MM.1S (cell line): ENCODE measurements at regions not wholly inside any gene's neighbourhood (a gene's known extent, or its start where the extent isn't known, plus 50 kb on each side); places are given as distances from the start of the nearest gene placed in this dataset.

Source experiments
- DNase-seq: peaks from one replicate; pipeline ENCODE4 v3.0.0-alpha.2; 2015
- H2AFZ ChIP-seq: fragments of 300-600 bp; sonication (generic); 2 replicates; pipeline ENCODE4 v1.6.0; 2016; ENCODE audit warnings: antibody characterized with exemption, low read length
- H3F3A ChIP-seq: fragments of 300-600 bp; sonication (generic); 2 replicates; pipeline ENCODE4 v1.6.1; 2016; ENCODE audit warnings: mild to moderate bottlenecking, antibody characterized with exemption, low read length, moderate library complexity, mixed read lengths; ENCODE audit not compliant: insufficient read depth
- H3K27ac ChIP-seq: fragments of 300-600 bp; sonication (generic); 2 replicates; pipeline ENCODE4 v1.5.1; 2016; ENCODE audit warnings: mild to moderate bottlenecking, low read length
- H3K27me3 ChIP-seq: fragments of 300-600 bp; sonication (generic); replicated peaks from 2 replicates; pipeline ENCODE4 v1.6.0; 2016; ENCODE audit warnings: low read length; ENCODE audit not compliant: insufficient read depth
- H3K36me3 ChIP-seq: fragments of 300-600 bp; sonication (generic); replicated peaks from 2 replicates; pipeline ENCODE4 v1.6.1; 2016; ENCODE audit warnings: mild to moderate bottlenecking, low read length, mixed read lengths; ENCODE audit not compliant: insufficient read depth
- H3K4me1 ChIP-seq: fragments of 300-600 bp; sonication (generic); 2 replicates; pipeline ENCODE4 v1.6.1; 2016; ENCODE audit warnings: low read length, mixed read lengths
- H3K4me2 ChIP-seq: fragments of 300-600 bp; sonication (generic); 2 replicates; pipeline ENCODE4 v1.6.0; 2016; ENCODE audit warnings: low read depth, low read length
- H3K4me3 ChIP-seq: fragments of 300-600 bp; sonication (generic); 2 replicates; pipeline ENCODE4 v1.5.1; 2016; ENCODE audit warnings: low read length, mixed read lengths
- H3K79me2 ChIP-seq: fragments of 300-600 bp; sonication (generic); 2 replicates; pipeline ENCODE4 v1.6.1; 2016; ENCODE audit warnings: mixed run types, low read length, mixed read lengths
- H3K9ac ChIP-seq: fragments of 300-600 bp; sonication (generic); 2 replicates; pipeline ENCODE4 v1.6.1; 2016; ENCODE audit warnings: low read length, mixed read lengths
- H3K9me2 ChIP-seq: fragments of 300-600 bp; sonication (generic); replicated peaks from 2 replicates; pipeline ENCODE4 v1.6.1; 2016; ENCODE audit warnings: mild to moderate bottlenecking, low read length, mixed read lengths; ENCODE audit not compliant: insufficient read depth
- H3K9me3 ChIP-seq: fragments of 300-600 bp; sonication (generic); replicated peaks from 2 replicates; pipeline ENCODE4 v1.6.1; 2016; ENCODE audit warnings: mild to moderate bottlenecking, low read length, mixed read lengths; ENCODE audit not compliant: insufficient read depth
- H4K20me1 ChIP-seq: fragments of 300-600 bp; sonication (generic); 2 replicates; pipeline ENCODE4 v1.6.1; 2016; ENCODE audit warnings: mild to moderate bottlenecking, low read length, moderate library complexity, mixed read lengths; ENCODE audit not compliant: insufficient read depth
- CTCF ChIP-seq: fragments of 300-600 bp; sonication (generic); IDR thresholded peaks from 2 replicates; pipeline ENCODE4 v1.5.1; 2016; ENCODE audit warnings: antibody characterized with exemption, low read length, mixed read lengths
- EZH2 ChIP-seq: fragments of 300-600 bp; sonication (generic); optimal IDR thresholded peaks from 2 replicates; pipeline ENCODE3; 2017; ENCODE audit warnings: low read depth, mild to moderate bottlenecking, antibody characterized with exemption, low read length, mixed read lengths
- EZH2phosphoT487 ChIP-seq: fragments of 300-600 bp; sonication (generic); IDR thresholded peaks from 2 replicates; pipeline ENCODE4 v1.6.1; 2018; ENCODE audit warnings: antibody characterized with exemption, low read length

- no peaks in the 10 kb centered on the region for H3K27me3 ChIP-seq
- H2AFZ ChIP-seq: no peak overlapping the region
- no peak for TF ChIP-seq EZH2phosphoT487
- no peak for TF ChIP-seq EZH2
- TF ChIP-seq CTCF: no peak
- DNase-seq: no peak
- no peaks in the 10 kb centered on the region for H3K4me1 ChIP-seq
- H3K9me2 ChIP-seq: no peaks in the 10 kb centered on the region
- no peak overlapping the region for H3K4me3 ChIP-seq
- no peaks in the 10 kb centered on the region for H3K36me3 ChIP-seq
- H3K9ac ChIP-seq: no peak overlapping the region
- no peaks in the 10 kb centered on the region for H3K9me3 ChIP-seq
- H4K20me1 ChIP-seq: no peaks in the 10 kb centered on the region
- no peaks in the 10 kb centered on the region for H3F3A ChIP-seq
- no peak overlapping the region for H3K4me2 ChIP-seq
- H3K27ac ChIP-seq: no peak overlapping the region
- H3K79me2 ChIP-seq: no peaks in the 10 kb centered on the region
Observed at GRCh38 chr3:70806556-70806955, 494.1 kb upstream of the MDFIC2 start.

DNA sequence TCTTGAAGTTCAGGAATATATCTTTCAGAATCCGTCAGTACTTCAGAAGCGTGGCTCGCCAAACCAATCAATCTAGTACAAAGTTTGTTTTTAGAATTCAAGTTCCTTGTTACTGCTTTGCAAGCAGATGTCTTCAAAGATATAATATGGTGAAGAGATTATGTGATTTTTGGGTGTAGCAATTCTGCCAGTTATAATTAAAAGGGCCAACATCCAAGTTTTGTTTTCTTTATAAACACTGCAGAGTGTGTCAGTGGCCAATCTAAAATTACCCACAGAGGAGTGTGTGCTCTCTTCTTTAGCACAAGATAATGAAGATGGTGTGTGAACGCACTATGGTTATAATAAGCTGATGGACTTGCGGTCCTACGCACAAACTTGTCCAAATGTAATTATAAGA lies 493.6 kb upstream of the MDFIC2 start:
- Histone ChIP-seq H3K4me3 (no peak overlapping the region), H3K27ac (no peak overlapping the region), H3K36me3 (no peaks in the 10 kb centered on the region), H3F3A (no peaks in the 10 kb centered on the region), H3K9ac (no peak overlapping the region), H4K20me1 (no peaks in the 10 kb centered on the region), H3K4me2 (no peak overlapping the region), H3K27me3 (no peaks in the 10 kb centered on the region), H3K79me2 (no peaks in the 10 kb centered on the region), H3K9me2 (no peaks in the 10 kb centered on the region), H3K4me1 (no peaks in the 10 kb centered on the region), H3K9me3 (no peaks in the 10 kb centered on the region), H2AFZ (no peak overlapping the region)
- TF ChIP-seq CTCF (no peak), EZH2 (no peak), EZH2phosphoT487 (no peak)
- DNase-seq: no peak

DNA sequence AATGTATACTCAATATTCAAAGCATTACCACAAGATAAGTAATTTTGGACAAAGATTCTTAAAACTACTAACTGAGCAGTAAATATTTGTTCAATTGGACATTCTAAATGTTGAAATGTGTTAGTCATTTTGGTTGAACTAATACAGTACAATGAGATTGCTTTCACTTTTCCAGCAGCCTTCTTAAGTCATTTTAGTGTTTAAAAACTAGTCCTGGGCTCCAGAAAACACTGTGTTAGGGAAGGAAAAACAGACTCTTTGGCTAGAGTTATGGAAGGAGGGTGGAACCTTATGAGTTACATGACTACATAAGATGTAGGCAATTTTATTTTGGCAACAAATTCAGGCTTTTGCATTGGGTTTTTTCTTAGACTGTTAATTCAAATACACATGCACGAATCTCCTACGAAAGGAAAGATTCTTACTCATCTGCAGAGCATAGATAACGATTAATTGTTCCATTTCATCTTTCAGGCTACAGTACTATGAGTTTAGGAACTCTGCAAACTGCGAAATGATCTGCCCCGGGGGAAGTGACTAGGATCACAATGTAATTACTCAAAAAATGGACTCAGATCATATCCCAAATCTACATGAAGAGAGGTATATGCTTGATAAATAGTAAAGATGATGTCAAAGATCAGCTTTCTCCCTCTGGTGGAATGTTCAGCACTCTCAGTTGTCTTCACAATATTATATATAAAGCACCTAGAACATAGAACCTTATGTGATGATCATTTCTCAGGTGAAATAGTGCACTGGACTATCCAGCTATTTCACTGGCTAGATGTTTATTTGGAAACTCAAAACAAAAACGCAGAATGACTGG lies 492.8 kb upstream of the MDFIC2 start:
- TF ChIP-seq CTCF: no peak
- no peak for TF ChIP-seq EZH2
- no peak for TF ChIP-seq EZH2phosphoT487
- no peaks in the 10 kb centered on the region for H3F3A ChIP-seq
- no peaks in the 10 kb centered on the region for H3K9me3 ChIP-seq
- H3K9me2 ChIP-seq: no peaks in the 10 kb centered on the region
- H3K36me3 ChIP-seq: no peaks in the 10 kb centered on the region
- no peak for DNase-seq
- no peaks in the 10 kb centered on the region for H3K79me2 ChIP-seq
- no peaks in the 10 kb centered on the region for H4K20me1 ChIP-seq
- no peak overlapping the region for H2AFZ ChIP-seq
- no peak overlapping the region for H3K4me2 ChIP-seq
- H3K27ac ChIP-seq: no peak overlapping the region
- no peak overlapping the region for H3K9ac ChIP-seq
- H3K4me3 ChIP-seq: no peak overlapping the region
- H3K4me1 ChIP-seq: no peaks in the 10 kb centered on the region
- H3K27me3 ChIP-seq: no peaks in the 10 kb centered on the region
